Stomach (tissue), 8 donors: ENCODE measurements at regions not wholly inside any gene's neighbourhood (a gene's known extent, or its start where the extent isn't known, plus 50 kb on each side); places are given as distances from the start of the nearest gene placed in this dataset.

ENCODE experiments used
- DNase-seq, 2 donors: peaks; one replicate each; pipeline versions ENCODE4 v3.0.0 to v3.0.0-alpha.2; 2013 to 2019
- H3K27ac ChIP-seq, 5 donors: fragments of 200-600 bp in 4 of 5; sonication (generic) in 4 of 5; one replicate each; pipeline ENCODE4 v1.5.1; 2013 to 2019; ENCODE audit warnings: mild to moderate bottlenecking in 1 of 5, moderate library complexity in 1 of 5
- H3K27me3 ChIP-seq, 3 donors: fragments of 200-600 bp; sonication (generic); one replicate each; pipeline ENCODE4 v1.5.1; 2017 to 2019; ENCODE audit warnings: mixed run types in 1 of 3
- H3K36me3 ChIP-seq, 4 donors: fragments of 200-600 bp; sonication (generic); 1 replicate in 3 of 4; 2 replicates in 1 of 4; pipeline ENCODE4 v1.5.1; 2016 to 2019
- H3K4me1 ChIP-seq, 4 donors: fragments of 200-600 bp; sonication (generic); one replicate each; pipeline ENCODE4 v1.5.1; 2016 to 2019
- H3K4me3 ChIP-seq, 4 donors: fragments of 200-600 bp; sonication (generic) in 3 of 4; one replicate each; pipeline ENCODE4 v1.5.1; 2016 to 2019; ENCODE audit warnings: mild to moderate bottlenecking in 1 of 4
- H3K9me3 ChIP-seq, 4 donors: fragments of 200-600 bp; sonication (generic); one replicate each; pipeline ENCODE4 v1.5.1; 2016 to 2019
- CTCF ChIP-seq, 7 experiments: fragments of 450-650 bp in 4 of 7; fragments of 200-600 bp in 3 of 7; sonication (generic) in 3 of 7; IDR thresholded peaks; one replicate each; pipeline ENCODE4 v1.5.1; 2016 to 2019; ENCODE audit warnings: antibody characterized with exemption in 7 of 7, control low read depth in 2 of 7, mild to moderate bottlenecking in 1 of 7
- EP300 ChIP-seq: sonication (generic); formaldehyde crosslinking; IDR thresholded peaks from one replicate; pipeline ENCODE4 v1.6.1; 2017; ENCODE audit warnings: antibody characterized with exemption
- POLR2A ChIP-seq, 4 donors: fragments of 450-650 bp; IDR thresholded peaks; one replicate each; pipeline ENCODE4 v1.6.1; 2016; ENCODE audit warnings: antibody characterized with exemption in 4 of 4, control low read depth in 2 of 4, mild to moderate bottlenecking in 1 of 4, moderate library complexity in 1 of 4
- POLR2AphosphoS5 ChIP-seq, 3 donors: sonication (generic); formaldehyde crosslinking; IDR thresholded peaks; one replicate each; pipeline ENCODE4 v1.6.1; 2016; ENCODE audit warnings: antibody characterized with exemption in 3 of 3
- WGBS, 5 donors: extraction: QIAGEN DNeasy Blood & Tissue Kit in 3 of 5; methylation state at CpG; one replicate each; pipeline versions ENCODE4 v1.1.5 to v1.1.7; 2013 to 2018; 5-methylcytosine and 5-hydroxymethylcytosine counted together
- intact Hi-C: fragments of 100-400 bp; cut with DNase I; formaldehyde crosslinking; loops from one replicate; pipeline ENCODE4 v1.15.1; 2023; ENCODE audit warnings: low total_unique reads
- donor health status: healthy with polysubstance abuse.
- donor health status: Bipolar disorder and iron deficiency.
- donor health status: healthy.

- Histone ChIP-seq H3K4me1 (peaks cover 0 to 13% (median 3%) of the 10 kb centered on the region in 4 donors), H3K27me3 (no peaks in the 10 kb centered on the region), H3K27ac (peak overlapping the region in 1 of 5 donors; percentile 39), H3K4me3 (no peak overlapping the region), H3K36me3 (no peaks in the 10 kb centered on the region), H3K9me3 (no peaks in the 10 kb centered on the region)
- DNase-seq, result peak in 1 of 2 donors; percentile 32
- intact Hi-C loops, result no loop called here
- TF ChIP-seq POLR2AphosphoS5 (IDR thresholded peaks at IDR 0.05) (peak in 1 of 3 donors; percentile 12), CTCF (IDR thresholded peaks at IDR 0.05) (no peak), EP300 (peak; percentile 56)
- WGBS, 5 donors, result 65 to 87% (median 79%) methylated on average over 9 of the region's 9 CpGs
Measured at GRCh38 chr1:87757676-87758075, 429.0 kb downstream of the LMO4 start.

- Histone ChIP-seq H3K27me3 (no peaks in the 10 kb centered on the region), H3K4me1 (peaks cover 0 to 13% (median 3%) of the 10 kb centered on the region in 4 donors), H3K36me3 (no peaks in the 10 kb centered on the region), H3K4me3 (no peak overlapping the region), H3K9me3 (no peaks in the 10 kb centered on the region), H3K27ac (peak overlapping the region in 2 of 5 donors; percentile 27 to 46)
- TF ChIP-seq POLR2AphosphoS5 (IDR thresholded peaks at IDR 0.05) (no peak), CTCF (IDR thresholded peaks at IDR 0.05) (no peak), EP300 (no peak), POLR2A (IDR thresholded peaks at IDR 0.05) (no peak)
- no peak for DNase-seq
- intact Hi-C loops, result no loop called here
- 23 to 41% (median 29%) methylated on average over 4 of the region's 4 CpGs for WGBS, 5 donors
Measured at GRCh38 chr1:87759421-87760087, 430.9 kb downstream of the LMO4 start.

- WGBS, 5 donors, result 78 to 90% (median 85%) methylated on average over 2 of the region's 2 CpGs
- H3K4me1 ChIP-seq, result peaks cover 0 to 13% (median 3%) of the 10 kb centered on the region in 4 donors
- no peaks in the 10 kb centered on the region for H3K36me3 ChIP-seq
- DNase-seq, result no peak
- intact Hi-C loops, result no loop called here
- H3K4me3 ChIP-seq, result no peak overlapping the region
- H3K27me3 ChIP-seq, result no peaks in the 10 kb centered on the region
- peak overlapping the region in 2 of 5 donors; percentile 27 to 39 for H3K27ac ChIP-seq
- TF ChIP-seq POLR2AphosphoS5 (IDR thresholded peaks at IDR 0.05) (no peak), CTCF (IDR thresholded peaks at IDR 0.05) (no peak)
- no peaks in the 10 kb centered on the region for H3K9me3 ChIP-seq
Measured at GRCh38 chr1:87760155-87760554, 431.5 kb downstream of the LMO4 start.

- H3K4me1 ChIP-seq, result peaks cover 0 to 13% (median 3%) of the 10 kb centered on the region in 4 donors
- H3K27ac ChIP-seq, result peak overlapping the region in 1 of 5 donors; percentile 39
- no peaks in the 10 kb centered on the region for H3K9me3 ChIP-seq
- H3K4me3 ChIP-seq, result no peak overlapping the region
- no peaks in the 10 kb centered on the region for H3K36me3 ChIP-seq
- intact Hi-C loops, result no loop called here
- 94 to 98% (median 97%) methylated on average over 1 of the region's 1 CpG for WGBS, 5 donors
- DNase-seq, result no peak
- no peaks in the 10 kb centered on the region for H3K27me3 ChIP-seq
- TF ChIP-seq POLR2AphosphoS5 (IDR thresholded peaks at IDR 0.05), result no peak
- TF ChIP-seq CTCF (IDR thresholded peaks at IDR 0.05), result no peak
- TF ChIP-seq POLR2A (IDR thresholded peaks at IDR 0.05), result no peak
- no peak for TF ChIP-seq EP300
Measured at GRCh38 chr1:87760654-87761053, 432.0 kb downstream of the LMO4 start.
